Cardiac muscle cell (in vitro differentiated cells and primary cell): ENCODE measurements at regions not wholly inside any gene's neighbourhood (a gene's known extent, or its start where the extent isn't known, plus 50 kb on each side); places are given as distances from the start of the nearest gene placed in this dataset.

ENCODE experiments used
- DNase-seq, 2 donors: peaks; one replicate each; pipeline versions ENCODE4 v3.0.0 to v3.0.0-alpha.2; 2010 to 2017; ENCODE audit warnings: low read depth in 1 of 2, low spot score in 1 of 2
- H3K27ac ChIP-seq: fragments of 200-600 bp; sonication (generic); 2 replicates; pipeline ENCODE4 v1.5.1; 2016
- H3K27me3 ChIP-seq: fragments of 200-600 bp; sonication (generic); 2 replicates; pipeline ENCODE4 v1.6.0; 2016; ENCODE audit warnings: control low read depth
- H3K36me3 ChIP-seq: fragments of 200-600 bp; sonication (generic); 2 replicates; pipeline ENCODE4 v1.5.1; 2016; ENCODE audit warnings: control low read depth
- H3K4me1 ChIP-seq: fragments of 200-600 bp; sonication (generic); 2 replicates; pipeline ENCODE4 v1.8.1; 2017; ENCODE audit warnings: low read depth, mild to moderate bottlenecking, mixed run types
- H3K4me3 ChIP-seq: fragments of 200-600 bp; sonication (generic); 2 replicates; pipeline ENCODE4 v1.5.1; 2016; ENCODE audit warnings: mild to moderate bottlenecking
- H3K9me3 ChIP-seq: fragments of 200-600 bp; sonication (generic); 2 replicates; pipeline ENCODE4 v1.5.1; 2017; ENCODE audit warnings: low read depth, mild to moderate bottlenecking, control low read depth
- CTCF ChIP-seq: IDR thresholded peaks from 2 replicates; pipeline ENCODE4 v1.5.1; 2012; ENCODE audit warnings: low read depth, mild to moderate bottlenecking, low read length

GRCh38 chr1:73136975-73137374 is 854.6 kb upstream of the NEGR1 start:
- Histone ChIP-seq H3K4me3 (no peak overlapping the region), H3K9me3 (no peaks in the 10 kb centered on the region)

GRCh38 chr1:73106931-73107330 is 824.6 kb upstream of the NEGR1 start:
- Histone ChIP-seq H3K9me3 (no peaks in the 10 kb centered on the region), H3K36me3 (no peaks in the 10 kb centered on the region), H3K27ac (no peak overlapping the region), H3K4me3 (no peak overlapping the region), H3K27me3 (no peaks in the 10 kb centered on the region), H3K4me1 (no peaks in the 10 kb centered on the region)
- no peak for TF ChIP-seq CTCF
- DNase-seq = no peak

More at GRCh38 chr1:73136975-73137374, 854.6 kb upstream of the NEGR1 start:
- no peak for DNase-seq
- TF ChIP-seq CTCF = no peak
- H3K27ac ChIP-seq = no peak overlapping the region
- H3K36me3 ChIP-seq = no peaks in the 10 kb centered on the region
- no peaks in the 10 kb centered on the region for H3K4me1 ChIP-seq
- H3K27me3 ChIP-seq = no peaks in the 10 kb centered on the region

GRCh38 chr1:73105755-73106154 is 823.4 kb upstream of the NEGR1 start:
- no peak for DNase-seq
- no peaks in the 10 kb centered on the region for H3K27me3 ChIP-seq
- TF ChIP-seq CTCF = no peak
- no peaks in the 10 kb centered on the region for H3K4me1 ChIP-seq
- no peaks in the 10 kb centered on the region for H3K9me3 ChIP-seq
- no peak overlapping the region for H3K4me3 ChIP-seq
- no peak overlapping the region for H3K27ac ChIP-seq
- no peaks in the 10 kb centered on the region for H3K36me3 ChIP-seq

- H3K27ac ChIP-seq = no peak overlapping the region
Observed at GRCh38 chr1:73104749-73105148, 822.4 kb upstream of the NEGR1 start.

GRCh38 chr1:73100216-73100615 is 817.9 kb upstream of the NEGR1 start:
- no peaks in the 10 kb centered on the region for H3K27me3 ChIP-seq
- H3K4me3 ChIP-seq = no peak overlapping the region
- H3K27ac ChIP-seq = no peak overlapping the region
- H3K36me3 ChIP-seq = no peaks in the 10 kb centered on the region
- TF ChIP-seq CTCF = no peak
- H3K4me1 ChIP-seq = peaks cover 8% of the 10 kb centered on the region
- DNase-seq = no peak
- H3K9me3 ChIP-seq = no peaks in the 10 kb centered on the region

More at GRCh38 chr1:73104749-73105148, 822.4 kb upstream of the NEGR1 start:
- no peaks in the 10 kb centered on the region for H3K36me3 ChIP-seq
- H3K4me3 ChIP-seq = no peak overlapping the region
- no peaks in the 10 kb centered on the region for H3K4me1 ChIP-seq
- no peaks in the 10 kb centered on the region for H3K27me3 ChIP-seq
- no peak for DNase-seq
- no peak for TF ChIP-seq CTCF
- H3K9me3 ChIP-seq = no peaks in the 10 kb centered on the region

GRCh38 chr1:73097917-73098316 is 815.6 kb upstream of the NEGR1 start:
- TF ChIP-seq CTCF = no peak
- Histone ChIP-seq H3K4me3 (no peak overlapping the region), H3K9me3 (no peaks in the 10 kb centered on the region), H3K4me1 (peaks cover 8% of the 10 kb centered on the region), H3K27me3 (no peaks in the 10 kb centered on the region), H3K36me3 (no peaks in the 10 kb centered on the region), H3K27ac (no peak overlapping the region)
- peak in 1 of 2 donors; percentile 26 for DNase-seq
